GM19395 (cell line): ENCODE measurements at regions not wholly inside any gene's neighbourhood (a gene's known extent, or its start where the extent isn't known, plus 50 kb on each side); places are given as distances from the start of the nearest gene placed in this dataset.
"Not testable (repeated sequence)": the region's sequence is repeated elsewhere in the genome, so short reads cannot be mapped to it uniquely, and the experiment has no call there.

Experiments used
- ATAC-seq: cut with Tn5 transposase; IDR thresholded peaks from one replicate; pipeline ENCODE4 v1.9.1; 2021; ENCODE audit warnings: mild to moderate bottlenecking, moderate library complexity; ENCODE audit not compliant: unreplicated experiment

GRCh38 chr2:16182841-16183240, 242.5 kb downstream of the MYCN start:
- ATAC-seq = no peak

DNA sequence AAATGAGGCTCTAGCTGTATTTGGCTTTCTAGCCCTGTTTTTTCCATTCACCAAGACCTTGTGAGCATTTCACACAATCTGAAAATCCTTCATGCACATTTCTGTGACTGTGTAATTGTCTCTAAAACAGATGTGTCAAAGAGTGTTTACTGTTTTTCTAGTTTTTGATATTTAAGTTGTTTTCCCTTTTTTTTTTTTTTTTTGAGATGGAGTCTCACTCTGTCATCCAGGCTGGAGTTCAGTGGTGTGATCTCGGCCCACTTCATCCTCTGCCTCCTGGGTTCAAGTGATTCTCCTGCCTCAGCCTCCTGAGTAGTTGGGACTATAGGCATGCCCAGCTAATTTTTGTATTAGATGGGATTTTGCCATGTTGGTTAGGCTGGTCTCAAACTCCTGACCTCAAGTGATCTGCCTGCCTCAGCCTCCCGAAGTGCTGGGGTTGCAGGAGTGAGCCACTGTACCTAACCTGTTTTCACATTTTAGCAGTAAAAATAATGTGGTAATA, 242.0 kb downstream of the MYCN start:
- ATAC-seq = not testable (repeated sequence)

DNA sequence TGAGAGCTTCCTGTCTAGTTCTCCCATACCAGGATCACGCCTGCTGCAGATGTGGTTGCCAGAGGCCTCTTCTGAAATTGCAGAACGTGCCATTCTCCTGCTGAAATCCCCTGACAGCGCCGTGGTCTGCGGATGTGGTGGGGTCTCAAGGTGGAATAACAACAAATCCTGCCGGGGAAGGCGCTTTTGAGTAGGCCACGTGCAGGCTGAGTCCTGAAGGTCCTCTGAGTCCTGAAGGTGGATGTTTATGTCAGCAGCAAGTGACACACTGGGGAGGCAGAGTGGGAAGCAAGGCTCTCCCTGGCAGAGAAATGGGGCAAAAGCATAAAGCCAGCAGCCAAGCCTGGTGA, 241.4 kb downstream of the MYCN start:
- ATAC-seq = no peak

- ATAC-seq = no peak
Measured at GRCh38 chr2:16181062-16181740, 240.9 kb downstream of the MYCN start.

DNA sequence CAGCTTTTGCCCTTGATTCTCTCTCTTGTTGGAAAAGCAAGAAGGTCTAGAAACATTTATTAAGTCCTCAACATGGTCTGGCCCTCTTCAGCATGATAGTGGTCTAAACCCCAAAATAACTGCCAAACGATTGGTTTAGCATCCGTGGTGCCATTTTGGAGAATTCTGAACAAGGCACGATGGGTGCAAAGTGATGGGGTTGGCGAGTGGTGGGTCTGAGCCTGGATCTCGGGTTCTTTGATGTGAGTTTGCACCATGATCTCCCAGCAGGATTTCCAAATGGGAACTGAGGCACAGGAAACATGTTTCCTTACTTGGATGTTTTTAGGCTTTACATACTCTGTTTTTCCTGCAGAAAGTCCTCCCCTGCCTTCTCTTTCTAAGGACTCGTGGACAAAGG, 240.3 kb downstream of the MYCN start:
- ATAC-seq = no peak

DNA sequence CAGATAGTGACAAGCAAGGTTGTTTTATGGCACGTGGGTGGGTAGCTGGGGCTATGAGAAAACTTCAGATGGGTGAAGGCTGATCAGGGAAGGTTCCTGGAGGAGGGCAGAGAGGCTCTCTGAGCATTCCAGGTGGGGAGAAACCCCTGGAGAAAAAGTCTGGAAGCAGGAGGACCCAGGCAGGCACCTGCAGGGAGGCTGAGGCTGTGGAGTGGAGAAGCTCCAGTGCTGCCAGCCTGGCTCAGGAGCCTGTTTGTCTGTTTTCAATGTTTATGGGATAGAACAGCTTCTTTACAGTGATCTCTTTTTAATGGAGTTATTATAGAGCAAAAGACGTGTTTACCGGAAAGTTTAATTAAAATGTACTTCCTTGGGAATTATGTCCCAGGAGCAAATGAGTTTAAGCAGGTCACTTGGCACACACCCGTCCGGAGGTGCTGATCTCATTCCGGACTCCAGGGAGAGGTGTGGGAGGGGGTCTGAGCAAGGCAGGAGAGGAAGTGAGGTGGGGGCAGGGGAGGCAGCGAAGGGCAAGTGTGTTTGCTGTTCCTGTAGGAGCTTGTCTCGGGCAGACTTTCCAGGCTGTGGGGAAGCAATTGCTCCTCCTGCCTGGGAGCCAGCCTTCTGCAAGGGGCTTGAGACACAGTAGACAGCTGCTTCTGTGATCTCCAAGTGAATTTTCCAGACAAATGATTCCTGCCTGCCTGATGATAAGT, 239.5 kb downstream of the MYCN start:
- no peak for ATAC-seq

GRCh38 chr2:16178551-16179130, 238.3 kb downstream of the MYCN start:
- ATAC-seq = no peak

GRCh38 chr2:16177671-16178180, 237.4 kb downstream of the MYCN start:
- no peak for ATAC-seq

- ATAC-seq = no peak
Measured at GRCh38 chr2:16176971-16177480, 236.7 kb downstream of the MYCN start.

DNA sequence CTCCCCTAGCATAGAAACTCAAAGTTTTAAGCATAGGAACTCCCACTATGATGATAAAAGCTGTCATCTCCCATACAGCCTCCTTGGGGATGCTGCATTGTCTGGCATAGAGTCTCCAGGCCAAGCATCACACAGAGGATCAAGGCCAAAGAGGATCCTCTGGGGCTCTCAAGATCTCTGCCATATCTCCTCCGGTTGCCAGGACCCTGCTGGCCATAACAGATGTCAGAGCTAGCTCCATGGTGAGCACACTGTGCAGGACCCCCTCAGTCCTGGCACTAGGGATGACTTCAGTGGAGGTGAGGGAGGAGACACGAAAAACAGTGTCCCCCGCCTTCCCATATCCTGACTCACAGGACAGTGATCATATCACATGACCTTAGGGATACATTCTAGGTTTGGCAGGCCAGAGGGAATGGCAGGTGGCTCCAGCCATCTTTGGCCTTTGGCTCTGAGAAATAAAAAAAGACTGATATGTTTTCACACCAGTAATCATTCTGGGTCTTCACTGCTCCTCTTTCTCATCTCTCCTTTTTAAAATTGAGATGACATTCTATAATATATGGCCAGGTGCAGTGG, 235.0 kb downstream of the MYCN start:
- no peak for ATAC-seq

GRCh38 chr2:16174693-16175045, 234.3 kb downstream of the MYCN start:
- ATAC-seq = no peak

DNA sequence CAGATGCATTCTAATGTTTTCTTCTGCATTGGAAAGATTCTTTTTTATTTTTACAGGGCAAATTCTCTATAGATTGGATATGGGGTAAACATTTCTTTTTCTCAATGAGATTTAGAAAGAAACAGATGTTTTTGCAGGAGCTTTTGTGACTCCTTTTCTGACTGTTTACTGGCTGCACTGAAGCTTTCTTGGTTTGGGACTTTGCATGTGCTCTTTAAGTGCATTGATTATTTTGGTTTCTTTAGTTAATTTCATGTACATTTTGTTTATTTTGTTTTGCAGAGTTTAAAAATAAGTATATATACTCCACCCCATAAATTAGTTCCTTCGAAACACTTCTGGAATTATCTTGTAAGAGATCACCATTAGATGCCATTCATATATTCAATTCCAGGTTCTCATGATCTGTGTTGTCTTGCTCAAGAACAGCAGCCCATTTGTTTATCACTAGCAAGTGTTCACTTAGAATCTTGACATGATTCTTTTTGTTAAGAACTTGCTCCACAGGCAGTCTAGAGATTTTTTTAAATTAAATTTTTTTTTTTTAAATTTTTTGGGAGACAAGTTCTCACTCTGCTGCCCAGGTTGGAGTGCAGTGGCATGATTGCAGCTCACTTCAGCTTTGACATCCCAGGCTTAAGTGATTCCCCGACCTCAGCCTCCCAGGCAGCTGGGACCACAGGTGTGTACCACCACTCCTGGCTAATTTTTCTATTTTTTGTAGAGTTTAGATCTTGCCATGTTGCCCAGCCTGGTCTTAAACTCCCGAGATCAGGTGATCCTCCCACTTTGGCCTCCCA, 233.7 kb downstream of the MYCN start:
- no peak for ATAC-seq

- no peak for ATAC-seq
Measured at GRCh38 chr2:16172324-16173175, 232.2 kb downstream of the MYCN start.

GRCh38 chr2:16171425-16171920, 231.1 kb downstream of the MYCN start:
- no peak for ATAC-seq

- no peak for ATAC-seq
Measured at GRCh38 chr2:16170675-16171424, 230.5 kb downstream of the MYCN start.

DNA sequence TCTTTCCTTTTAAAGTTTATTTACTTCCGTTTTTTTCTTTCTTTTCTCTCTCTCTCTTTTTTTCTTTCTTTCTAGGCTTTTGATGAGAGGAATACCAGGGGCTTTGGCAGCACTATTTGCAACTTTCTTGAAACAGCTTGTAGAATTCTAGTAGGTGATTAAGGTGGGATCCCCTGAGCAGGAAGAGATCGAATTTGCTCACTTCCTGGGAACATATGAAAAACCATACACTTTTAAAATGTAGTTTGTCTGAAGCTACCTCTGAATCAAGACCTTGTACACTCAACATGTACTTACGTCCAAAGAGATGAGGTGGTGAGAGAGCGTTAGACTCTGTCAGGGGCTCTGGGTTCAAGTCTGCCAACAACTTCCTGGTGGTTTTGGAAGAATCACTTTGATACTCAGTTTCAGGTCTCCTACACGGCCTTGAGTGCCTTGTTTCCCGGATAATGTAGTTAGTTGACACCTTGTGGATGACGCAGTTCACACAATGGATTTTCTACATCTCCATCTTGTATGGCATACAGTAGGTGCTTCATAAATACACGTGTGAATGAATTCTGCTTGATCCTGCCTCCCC, 229.1 kb downstream of the MYCN start:
- no peak for ATAC-seq

- ATAC-seq = no peak
Measured at GRCh38 chr2:16168506-16169264, 228.3 kb downstream of the MYCN start.
